ENCODE measurements at regions not wholly inside any gene's neighbourhood (a gene's known extent, or its start where the extent isn't known, plus 50 kb on each side); places are given as distances from the start of the nearest gene placed in this dataset.

GRCh38 chr10:123373591-123373990 is 219.4 kb downstream of the BUB3 start:
- H3K9me3 ChIP-seq (ENCODE audit: insufficient read depth in 2 of 2, low read depth in 1 of 2, low read length in 1 of 2) = 0 out of 4 replicates have a peak, but pooled peaks cover 0 to 2% of the 10 kb centered on the region in 2 experiments
- no peak overlapping the region for H4K8ac ChIP-seq (ENCODE audit: extremely low read depth, insufficient read depth, low read length)
- H3K4me3 ChIP-seq (ENCODE audit: extremely low read depth in 1 of 4, insufficient read depth in 2 of 4, low read depth in 3 of 4, low read length in 4 of 4) = no peak overlapping the region
- H3K23ac ChIP-seq (ENCODE audit: insufficient read length) = no peak overlapping the region
- TF ChIP-seq CBX8 (IDR thresholded peaks at IDR 0.05; ENCODE audit: borderline replicate concordance, low read depth, low read length) (no peak), KDM5A (IDR thresholded peaks at IDR 0.05; ENCODE audit: low read length) (no peak), BACH1 (IDR thresholded peaks at IDR 0.05; ENCODE audit: low read length) (no peak), MAX (IDR thresholded peaks at IDR 0.05) (no peak), GTF2F1 (IDR thresholded peaks at IDR 0.05; ENCODE audit: borderline replicate concordance, low read depth, low read length) (no peak), CTBP2 (IDR thresholded peaks at IDR 0.05; ENCODE audit: borderline replicate concordance, insufficient read depth, insufficient read length, low read length) (no peak), SUZ12 (IDR thresholded peaks at IDR 0.05; ENCODE audit: low read length) (no peak), RAD21 (IDR thresholded peaks at IDR 0.05 in 1 of 2, conservative IDR thresholded peaks at IDR 0.05 in 1 of 2; ENCODE audit: low read depth in 2 of 2, low read length in 2 of 2) (no peak), TBP (IDR thresholded peaks at IDR 0.05; ENCODE audit: low read depth, low read length) (no peak), CBX5 (IDR thresholded peaks at IDR 0.05; ENCODE audit: low read depth, low read length) (no peak)
- no peak overlapping the region for H2BK15ac ChIP-seq (ENCODE audit: low read length)
- WGBS, 2 experiments (ENCODE audit: extremely low coverage in 1 of 2, insufficient coverage in 1 of 2, insufficient read length in 1 of 2, insufficient replicate concordance in 2 of 2, low coverage in 1 of 2, low lambda C conversion rate in 2 of 2, missing lambda C conversion rate in 1 of 2) = 79% methylated on average over 6 of the region's 6 CpGs; no CpG with 5 or more reads in 1 of the 2 experiments
- H3K18ac ChIP-seq (ENCODE audit: extremely low read depth, low read length) = no peak overlapping the region
- no peak overlapping the region for H3K56ac ChIP-seq (replicated peaks; ENCODE audit: insufficient read length, low read depth, low read length)
- H2BK12ac ChIP-seq (ENCODE audit: low read depth, low read length) = no peak overlapping the region
- FAIRE-seq (no peak), DNase-seq (ENCODE audit: low read depth in 1 of 2, low spot score in 2 of 2) (no peak)
- H3K4me1 ChIP-seq (replicated peaks in 1 of 4; ENCODE audit: control insufficient read depth in 3 of 4, insufficient read depth in 4 of 4, low read length in 3 of 4) = no peaks in the 10 kb centered on the region
- 0 out of 2 replicates have a peak, but pooled peaks cover 3% of the 10 kb centered on the region for H3K23me2 ChIP-seq (ENCODE audit: low read depth, low read length)
- H3K14ac ChIP-seq (ENCODE audit: insufficient read length) = no peak overlapping the region
- no peaks in the 10 kb centered on the region for H3K79me2 ChIP-seq (ENCODE audit: control insufficient read depth in 1 of 2, insufficient read depth in 2 of 2, low read length in 2 of 2)
- H3K27me3 ChIP-seq (replicated peaks in 1 of 4; ENCODE audit: control insufficient read depth in 3 of 4, extremely low read depth in 1 of 4, insufficient read depth in 3 of 4, low read length in 3 of 4) = no peaks in the 10 kb centered on the region
- H3K9ac ChIP-seq (replicated peaks in 1 of 4; ENCODE audit: extremely low read depth in 1 of 4, low read depth in 3 of 4, low read length in 3 of 4) = no peak overlapping the region
- H3K4ac ChIP-seq (replicated peaks; ENCODE audit: insufficient read length, low read depth, low read length) = no peak overlapping the region
- ChIA-PET CTCF (ENCODE audit: partially characterized antibody) (interaction anchor here (1.0 kb wide), 1 partner anchor 330 kb away, joined by 3 read pairs; no protein-coding TSS in a partner anchor), POLR2A (ENCODE audit: partially characterized antibody) (no interaction called here)
- no peak overlapping the region for H2BK120ac ChIP-seq (replicated peaks; ENCODE audit: low read depth, low read length)
- no peak overlapping the region for H3K27ac ChIP-seq (ENCODE audit: low read depth, low read length)
- H3K4me2 ChIP-seq (ENCODE audit: insufficient read depth in 1 of 2, low read depth in 2 of 2, low read length in 2 of 2) = no peak overlapping the region
- H2BK5ac ChIP-seq (ENCODE audit: low read depth, low read length) = no peak overlapping the region
- no peaks in the 10 kb centered on the region for H3K79me1 ChIP-seq (ENCODE audit: low read depth, low read length)
- H4K91ac ChIP-seq (replicated peaks; ENCODE audit: insufficient read length, low read length) = no peak overlapping the region
- no peaks in the 10 kb centered on the region for H4K20me1 ChIP-seq (replicated peaks in 1 of 2; ENCODE audit: control insufficient read depth in 1 of 2, insufficient read depth in 2 of 2, low read length in 2 of 2)
- H3K36me3 ChIP-seq (ENCODE audit: control insufficient read depth in 2 of 4, insufficient read depth in 4 of 4, low read length in 3 of 4) = no peaks in the 10 kb centered on the region; a peak in 1 of 8 replicates
- H2AK5ac ChIP-seq (ENCODE audit: low read depth, low read length) = no peak overlapping the region
- no peak overlapping the region for H2BK20ac ChIP-seq (ENCODE audit: low read length)
- no peak overlapping the region for H2AFZ ChIP-seq (ENCODE audit: low read length)
- no peak overlapping the region for H4K5ac ChIP-seq (ENCODE audit: insufficient read length, low read depth, low read length)

Data from H1 (cell line).